Prostate gland (tissue), 2 donors: ENCODE measurements at regions not wholly inside any gene's neighbourhood (a gene's known extent, or its start where the extent isn't known, plus 50 kb on each side); places are given as distances from the start of the nearest gene placed in this dataset.

Experiments
- POLR2A ChIP-seq: fragments of 450-650 bp; IDR thresholded peaks from one replicate; pipeline ENCODE4 v1.6.1; 2016; ENCODE audit warnings: antibody characterized with exemption, mild to moderate bottlenecking
- TF ChIP-seq, protein P1 (sequence below), 4 experiments: fragments of 200-600 bp in 2 of 4; fragments of 450-650 bp in 2 of 4; sonication (generic) in 2 of 4; IDR thresholded peaks; 1 replicate in 3 of 4; 2 replicates in 1 of 4; pipeline ENCODE4 v1.5.1; 2016 to 2019; ENCODE audit warnings: antibody characterized with exemption in 4 of 4, mild to moderate bottlenecking in 2 of 4, moderate library complexity in 2 of 4

DNA sequence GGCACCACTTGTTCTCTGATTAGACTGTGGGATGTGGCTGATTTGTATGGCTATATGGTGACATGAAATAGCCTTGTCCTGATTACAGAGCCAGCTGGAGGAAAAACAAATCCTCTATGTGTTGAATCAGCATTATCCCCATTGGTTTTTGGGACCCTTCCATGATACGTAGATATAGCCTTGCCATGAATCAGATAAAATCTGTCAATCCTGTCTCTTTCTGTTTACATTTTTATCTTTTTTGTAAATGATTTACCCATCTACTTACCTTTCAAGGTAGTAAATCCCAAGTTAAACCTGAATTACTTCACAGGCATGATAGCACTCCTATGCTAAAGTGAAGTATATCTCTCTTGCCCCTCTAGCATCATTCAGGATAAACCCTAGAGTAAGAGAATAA is 789.3 kb downstream of the TMTC2 start:
- TF ChIP-seq, protein P1, sequence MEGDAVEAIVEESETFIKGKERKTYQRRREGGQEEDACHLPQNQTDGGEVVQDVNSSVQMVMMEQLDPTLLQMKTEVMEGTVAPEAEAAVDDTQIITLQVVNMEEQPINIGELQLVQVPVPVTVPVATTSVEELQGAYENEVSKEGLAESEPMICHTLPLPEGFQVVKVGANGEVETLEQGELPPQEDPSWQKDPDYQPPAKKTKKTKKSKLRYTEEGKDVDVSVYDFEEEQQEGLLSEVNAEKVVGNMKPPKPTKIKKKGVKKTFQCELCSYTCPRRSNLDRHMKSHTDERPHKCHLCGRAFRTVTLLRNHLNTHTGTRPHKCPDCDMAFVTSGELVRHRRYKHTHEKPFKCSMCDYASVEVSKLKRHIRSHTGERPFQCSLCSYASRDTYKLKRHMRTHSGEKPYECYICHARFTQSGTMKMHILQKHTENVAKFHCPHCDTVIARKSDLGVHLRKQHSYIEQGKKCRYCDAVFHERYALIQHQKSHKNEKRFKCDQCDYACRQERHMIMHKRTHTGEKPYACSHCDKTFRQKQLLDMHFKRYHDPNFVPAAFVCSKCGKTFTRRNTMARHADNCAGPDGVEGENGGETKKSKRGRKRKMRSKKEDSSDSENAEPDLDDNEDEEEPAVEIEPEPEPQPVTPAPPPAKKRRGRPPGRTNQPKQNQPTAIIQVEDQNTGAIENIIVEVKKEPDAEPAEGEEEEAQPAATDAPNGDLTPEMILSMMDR (IDR thresholded peaks at IDR 0.05): no peak
- no peak for TF ChIP-seq POLR2A
